CD14-positive monocyte (primary cell): ENCODE measurements at regions not wholly inside any gene's neighbourhood (a gene's known extent, or its start where the extent isn't known, plus 50 kb on each side); places are given as distances from the start of the nearest gene placed in this dataset.

Source experiments
- DNase-seq, 3 donors: peaks; one replicate each; pipeline ENCODE4 v3.0.0-alpha.2; 2011 to 2022
- H2AFZ ChIP-seq: 2 replicates; pipeline ENCODE4 v1.6.0; 2012; ENCODE audit warnings: mild to moderate bottlenecking, low read depth, low read length, inconsistent platforms; ENCODE audit not compliant: insufficient read depth, poor library complexity, severe bottlenecking
- H3K27ac ChIP-seq, 2 donors: 1 replicate in 1 of 2; 2 replicates in 1 of 2; pipeline ENCODE4 v1.5.1; 2012 to 2013; ENCODE audit warnings: low read length in 2 of 2, control low read depth in 1 of 2, inconsistent platforms in 1 of 2, low read depth in 1 of 2, mild to moderate bottlenecking in 1 of 2
- H3K27me3 ChIP-seq, 2 donors: one replicate each; pipeline versions ENCODE4 v1.6.0 to v1.6.1; 2011 to 2013; ENCODE audit warnings: low read length in 2 of 2; ENCODE audit not compliant: control insufficient read depth in 2 of 2, insufficient read depth in 2 of 2
- H3K36me3 ChIP-seq, 2 donors: replicated peaks in 1 of 2; 1 replicate in 1 of 2; 2 replicates in 1 of 2; pipeline versions ENCODE4 v1.5.1 to v1.6.1; 2012 to 2013; ENCODE audit warnings: low read length in 2 of 2, control low read depth in 1 of 2, inconsistent platforms in 1 of 2, mild to moderate bottlenecking in 1 of 2; ENCODE audit not compliant: insufficient read depth in 2 of 2, control insufficient read depth in 1 of 2
- H3K4me1 ChIP-seq, 2 donors: 1 replicate in 1 of 2; 2 replicates in 1 of 2; pipeline versions ENCODE4 v1.5.1 to v1.6.1; 2012 to 2013; ENCODE audit warnings: low read length in 2 of 2, control low read depth in 1 of 2, inconsistent platforms in 1 of 2, mild to moderate bottlenecking in 1 of 2, moderate library complexity in 1 of 2; ENCODE audit not compliant: insufficient read depth in 2 of 2, control insufficient read depth in 1 of 2
- H3K4me2 ChIP-seq: replicated peaks from 2 replicates; pipeline ENCODE3; 2012; ENCODE audit warnings: low read length, moderate library complexity, mild to moderate bottlenecking; ENCODE audit not compliant: poor library complexity, severe bottlenecking; ENCODE audit errors: extremely low read depth
- H3K4me3 ChIP-seq, 3 experiments: fragments of 200-600 bp in 1 of 3; sonication (generic) in 1 of 3; replicated peaks in 1 of 3; 1 replicate in 2 of 3; 2 replicates in 1 of 3; pipeline ENCODE4 v1.5.1; 2011 to 2013; ENCODE audit warnings: low read length in 3 of 3, mild to moderate bottlenecking in 3 of 3, control low read depth in 2 of 3, low read depth in 2 of 3, inconsistent platforms in 1 of 3, moderate library complexity in 1 of 3
- H3K79me2 ChIP-seq: 2 replicates; pipeline ENCODE4 v1.6.0; 2012; ENCODE audit warnings: mild to moderate bottlenecking, control low read depth, inconsistent platforms, low read length, moderate library complexity; ENCODE audit not compliant: insufficient read depth
- H3K9ac ChIP-seq: 2 replicates; pipeline ENCODE4 v1.6.0; 2017; ENCODE audit warnings: low read length, mild to moderate bottlenecking; ENCODE audit not compliant: insufficient read depth, poor library complexity, severe bottlenecking
- H3K9me3 ChIP-seq, 2 donors: replicated peaks in 1 of 2; 1 replicate in 1 of 2; 2 replicates in 1 of 2; pipeline versions ENCODE4 v1.5.1 to v1.6.1; 2012 to 2013; ENCODE audit warnings: low read length in 2 of 2, control low read depth in 1 of 2; ENCODE audit not compliant: control insufficient read depth in 1 of 2, insufficient read depth in 1 of 2
- H4K20me1 ChIP-seq: 2 replicates; pipeline ENCODE4 v1.6.0; 2012; ENCODE audit warnings: mild to moderate bottlenecking, low read length, control low read depth, moderate library complexity; ENCODE audit not compliant: insufficient read depth
- H3K27ac Mint-ChIP-seq, 7 donors: one replicate each; pipeline ENCODE4 v1.8.0; 2020; ENCODE audit warnings: mild to moderate bottlenecking in 7 of 7, mixed read lengths in 7 of 7, moderate library complexity in 6 of 7, inconsistent platforms in 2 of 7
- H3K27me3 Mint-ChIP-seq, 3 donors: one replicate each; pipeline ENCODE4 v1.8.0; 2021 to 2022; ENCODE audit warnings: low read depth in 3 of 3, mild to moderate bottlenecking in 3 of 3, mixed read lengths in 3 of 3, moderate library complexity in 3 of 3, inconsistent platforms in 1 of 3
- H3K36me3 Mint-ChIP-seq, 2 donors: one replicate each; pipeline ENCODE4 v1.8.0; 2020; ENCODE audit warnings: mixed read lengths in 2 of 2, inconsistent platforms in 1 of 2, mild to moderate bottlenecking in 1 of 2
- H3K4me1 Mint-ChIP-seq: one replicate; pipeline ENCODE4 v1.8.0; 2020; ENCODE audit warnings: mild to moderate bottlenecking, mixed read lengths
- H3K4me3 Mint-ChIP-seq, 2 donors: one replicate each; pipeline ENCODE4 v1.8.0; 2020; ENCODE audit warnings: mild to moderate bottlenecking in 2 of 2, mixed read lengths in 2 of 2, moderate library complexity in 1 of 2
- H3K9me3 Mint-ChIP-seq, 7 donors: one replicate each; pipeline ENCODE4 v1.8.0; 2020 to 2022; ENCODE audit warnings: mixed read lengths in 7 of 7, mild to moderate bottlenecking in 6 of 7, moderate library complexity in 6 of 7, inconsistent platforms in 2 of 7
- whole genome bisulfite sequencing: methylation state at CpG from one replicate; pipeline ENCODE4 v1.1.5; 2013; ENCODE audit warnings: missing lambda C conversion rate; ENCODE audit not compliant: insufficient coverage; 5-methylcytosine and 5-hydroxymethylcytosine counted together
- intact Hi-C, 2 donors: fragments of 100-400 bp; cut with micrococcal nuclease; formaldehyde crosslinking; loops; one replicate each; pipeline versions ENCODE4 v1.15.0 to v1.15.1; 2023
- TF ChIP-seq, protein P1 (sequence below): fragments of 200-600 bp; IDR thresholded peaks from one replicate; pipeline ENCODE4 v1.8.0; 2022; ENCODE audit warnings: antibody characterized with exemption, mild to moderate bottlenecking

DNA sequence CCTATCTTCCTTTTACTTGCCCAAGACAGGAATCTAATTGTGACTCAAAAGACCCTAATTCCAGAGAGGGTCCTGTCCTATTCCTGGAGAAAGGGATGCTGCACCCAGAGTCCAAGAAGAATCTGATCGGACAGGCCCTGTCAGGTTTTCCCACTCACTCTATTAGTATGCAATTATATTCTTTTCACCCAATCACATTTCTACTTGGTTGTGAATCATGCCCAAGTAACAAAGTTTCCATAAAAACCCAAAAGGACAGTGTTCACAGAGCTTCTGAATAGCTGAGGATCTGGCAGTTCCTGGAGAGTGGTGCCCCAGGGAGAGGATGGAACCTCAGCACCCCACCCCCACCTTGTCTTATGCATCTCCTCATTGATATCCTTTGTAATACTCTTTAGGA lies 135.3 kb upstream of the SLITRK5 start:
- Histone ChIP-seq H3K27ac (no peak overlapping the region), H3K4me2 (no peak overlapping the region), H3K4me3 (no peak overlapping the region)

DNA sequence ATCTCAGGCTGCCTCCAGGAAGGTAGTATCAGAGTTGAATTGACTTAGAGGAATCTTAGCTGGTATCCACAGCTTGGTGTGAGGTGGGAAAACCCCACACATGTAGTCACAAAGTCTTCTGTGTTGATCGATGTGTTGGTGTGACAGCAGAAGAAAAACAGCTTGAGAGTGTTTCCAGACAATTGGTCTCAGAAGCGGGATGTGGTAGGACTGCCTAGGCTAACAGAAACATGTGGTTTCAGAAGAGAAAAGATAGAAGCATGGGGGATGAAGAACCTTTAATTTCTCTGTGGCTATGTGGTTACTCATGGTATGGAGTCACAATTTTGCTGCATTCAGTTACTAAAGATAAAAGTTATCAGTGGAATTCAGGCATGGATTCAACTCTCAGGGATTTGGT lies 134.7 kb upstream of the SLITRK5 start:
- Histone ChIP-seq H3K79me2 (no peaks in the 10 kb centered on the region), H3K4me2 (no peak overlapping the region), H3K27ac (no peak overlapping the region), H3K9ac (no peak overlapping the region), H3K9me3 (peaks cover 0 to 11% of the 10 kb centered on the region in 2 donors), H2AFZ (no peak overlapping the region), H3K4me1 (no peaks in the 10 kb centered on the region), H3K36me3 (no peaks in the 10 kb centered on the region), H3K27me3 (no peaks in the 10 kb centered on the region), H4K20me1 (no peaks in the 10 kb centered on the region), H3K4me3 (no peak overlapping the region)
- Mint-ChIP-seq H3K27ac (no peak overlapping the region), H3K27me3 (no peaks in the 10 kb centered on the region), H3K9me3 (peaks cover 2 to 8% (median 3%) of the 10 kb centered on the region in 7 donors), H3K4me3 (no peak overlapping the region), H3K36me3 (no peaks in the 10 kb centered on the region), H3K4me1 (no peaks in the 10 kb centered on the region)
- TF ChIP-seq, protein P1, sequence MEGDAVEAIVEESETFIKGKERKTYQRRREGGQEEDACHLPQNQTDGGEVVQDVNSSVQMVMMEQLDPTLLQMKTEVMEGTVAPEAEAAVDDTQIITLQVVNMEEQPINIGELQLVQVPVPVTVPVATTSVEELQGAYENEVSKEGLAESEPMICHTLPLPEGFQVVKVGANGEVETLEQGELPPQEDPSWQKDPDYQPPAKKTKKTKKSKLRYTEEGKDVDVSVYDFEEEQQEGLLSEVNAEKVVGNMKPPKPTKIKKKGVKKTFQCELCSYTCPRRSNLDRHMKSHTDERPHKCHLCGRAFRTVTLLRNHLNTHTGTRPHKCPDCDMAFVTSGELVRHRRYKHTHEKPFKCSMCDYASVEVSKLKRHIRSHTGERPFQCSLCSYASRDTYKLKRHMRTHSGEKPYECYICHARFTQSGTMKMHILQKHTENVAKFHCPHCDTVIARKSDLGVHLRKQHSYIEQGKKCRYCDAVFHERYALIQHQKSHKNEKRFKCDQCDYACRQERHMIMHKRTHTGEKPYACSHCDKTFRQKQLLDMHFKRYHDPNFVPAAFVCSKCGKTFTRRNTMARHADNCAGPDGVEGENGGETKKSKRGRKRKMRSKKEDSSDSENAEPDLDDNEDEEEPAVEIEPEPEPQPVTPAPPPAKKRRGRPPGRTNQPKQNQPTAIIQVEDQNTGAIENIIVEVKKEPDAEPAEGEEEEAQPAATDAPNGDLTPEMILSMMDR: no peak
- intact Hi-C loops: no loop called here
- DNase-seq: no peak
- 65% methylated on average over 2 of the region's 2 CpGs for WGBS

More for the DNA sequence above, 135.3 kb upstream of the SLITRK5 start:
- H3K4me3 Mint-ChIP-seq: no peak overlapping the region
- no peaks in the 10 kb centered on the region for H3K27me3 Mint-ChIP-seq
- WGBS: no CpG with 5 or more reads among the region's 1 CpG
- Histone ChIP-seq H3K9ac (no peak overlapping the region), H2AFZ (no peak overlapping the region), H3K36me3 (no peaks in the 10 kb centered on the region), H3K27me3 (no peaks in the 10 kb centered on the region), H3K9me3 (peaks cover 0 to 7% of the 10 kb centered on the region in 2 donors), H4K20me1 (no peaks in the 10 kb centered on the region), H3K4me1 (no peaks in the 10 kb centered on the region), H3K79me2 (no peaks in the 10 kb centered on the region)
- no peak overlapping the region for H3K27ac Mint-ChIP-seq
- TF ChIP-seq, protein P1: no peak
- no peak for DNase-seq
- peaks cover 0 to 8% (median 2%) of the 10 kb centered on the region in 7 donors for H3K9me3 Mint-ChIP-seq
- intact Hi-C loops: no loop called here
- no peaks in the 10 kb centered on the region for H3K4me1 Mint-ChIP-seq
- H3K36me3 Mint-ChIP-seq: no peaks in the 10 kb centered on the region
